AG08395 (cell line): ENCODE measurements at regions not wholly inside any gene's neighbourhood (a gene's known extent, or its start where the extent isn't known, plus 50 kb on each side); places are given as distances from the start of the nearest gene placed in this dataset.
"Not testable (repeated sequence)": the region's sequence is repeated elsewhere in the genome, so short reads cannot be mapped to it uniquely, and the experiment has no call there.

Experiments
- DNase-seq: peaks from one replicate; pipeline ENCODE4 v3.0.0; 2012; ENCODE audit warnings: mixed read lengths, low spot score

- no peak for DNase-seq
These were observed 287.9 kb upstream of the DEFB112 start for GRCh38 chr6:50337532-50338122.

GRCh38 chr6:50353603-50354002 is 303.9 kb upstream of the DEFB112 start:
- DNase-seq, result no peak

- no peak for DNase-seq
These were observed 308.4 kb upstream of the DEFB112 start for GRCh38 chr6:50358113-50358512.

- no peak for DNase-seq
These were observed 312.1 kb upstream of the DEFB112 start for GRCh38 chr6:50361641-50362331.

- DNase-seq, result no peak
These were observed 313.0 kb upstream of the DEFB112 start for GRCh38 chr6:50362706-50363105.

GRCh38 chr6:50369996-50370395 is 320.3 kb upstream of the DEFB112 start:
- DNase-seq, result no peak

GRCh38 chr6:50380406-50381098 is 330.8 kb upstream of the DEFB112 start:
- DNase-seq, result no peak

- DNase-seq, result no peak
These were observed 331.3 kb upstream of the DEFB112 start for GRCh38 chr6:50381099-50381415.

GRCh38 chr6:50390416-50390815 is 322.9 kb upstream of the TFAP2D start:
- DNase-seq, result no peak

- DNase-seq, result not testable (repeated sequence)
These were observed 319.2 kb upstream of the TFAP2D start for GRCh38 chr6:50394139-50394538.

- DNase-seq, result no peak
These were observed 308.7 kb upstream of the TFAP2D start for GRCh38 chr6:50404643-50405042.

GRCh38 chr6:50410579-50410978 is 302.7 kb upstream of the TFAP2D start:
- DNase-seq, result no peak

GRCh38 chr6:50421041-50421440 is 292.3 kb upstream of the TFAP2D start:
- not testable (repeated sequence) for DNase-seq

- no peak for DNase-seq
These were observed 286.1 kb upstream of the TFAP2D start for GRCh38 chr6:50427267-50427666.

GRCh38 chr6:50437901-50438300 is 275.4 kb upstream of the TFAP2D start:
- DNase-seq, result no peak

GRCh38 chr6:50442531-50443040 is 270.7 kb upstream of the TFAP2D start:
- no peak for DNase-seq

GRCh38 chr6:50443144-50443543 is 270.2 kb upstream of the TFAP2D start:
- no peak for DNase-seq

- no peak for DNase-seq
These were observed 264.2 kb upstream of the TFAP2D start for GRCh38 chr6:50449128-50449527.

GRCh38 chr6:50451826-50452400 is 261.4 kb upstream of the TFAP2D start:
- DNase-seq, result no peak

- DNase-seq, result no peak
These were observed 258.3 kb upstream of the TFAP2D start for GRCh38 chr6:50455029-50455428.

GRCh38 chr6:50457351-50457750 is 256.0 kb upstream of the TFAP2D start:
- DNase-seq, result no peak

GRCh38 chr6:50461696-50462095 is 251.6 kb upstream of the TFAP2D start:
- no peak for DNase-seq

- DNase-seq, result no peak
These were observed 249.4 kb upstream of the TFAP2D start for GRCh38 chr6:50463931-50464330.
